ENCODE measurements at regions not wholly inside any gene's neighbourhood (a gene's known extent, or its start where the extent isn't known, plus 50 kb on each side); places are given as distances from the start of the nearest gene placed in this dataset.

- no peaks in the 10 kb centered on the region for H4K20me1 ChIP-seq (ENCODE audit: insufficient read depth, low read length)
- Mint-ChIP-seq H3K27ac (no peak overlapping the region), H3K27me3 (ENCODE audit: low read depth in 3 of 3) (peaks cover 12 to 17% (median 17%) of the 10 kb centered on the region in 3 donors), H3K9me3 (peaks cover 0 to 2% (median 0%) of the 10 kb centered on the region in 7 donors), H3K36me3 (no peaks in the 10 kb centered on the region), H3K4me1 (peaks cover 7% of the 10 kb centered on the region), H3K4me3 (no peak overlapping the region)
- no peaks in the 10 kb centered on the region for H3K4me1 ChIP-seq (ENCODE audit: control insufficient read depth in 1 of 2, insufficient read depth in 2 of 2, low read length in 2 of 2)
- no peaks in the 10 kb centered on the region for H3K36me3 ChIP-seq (replicated peaks in 1 of 2; ENCODE audit: control insufficient read depth in 1 of 2, insufficient read depth in 2 of 2, low read length in 2 of 2)
- H3K79me2 ChIP-seq (ENCODE audit: insufficient read depth, low read length), result no peaks in the 10 kb centered on the region
- no peak overlapping the region for H3K4me2 ChIP-seq (replicated peaks; ENCODE audit: extremely low read depth, low read length, poor library complexity, severe bottlenecking)
- no peak overlapping the region for H3K27ac ChIP-seq (ENCODE audit: low read depth in 1 of 2, low read length in 2 of 2)
- no peak for TF ChIP-seq CTCF (IDR thresholded peaks at IDR 0.05)
- intact Hi-C loops (cut with micrococcal nuclease), result no loop called here
- no peak overlapping the region for H3K9ac ChIP-seq (ENCODE audit: insufficient read depth, low read length, poor library complexity, severe bottlenecking)
- H3K27me3 ChIP-seq (ENCODE audit: control insufficient read depth in 2 of 2, insufficient read depth in 2 of 2, low read length in 2 of 2), result no peaks in the 10 kb centered on the region
- no peaks in the 10 kb centered on the region for H3K9me3 ChIP-seq (replicated peaks in 1 of 2; ENCODE audit: control insufficient read depth in 1 of 2, insufficient read depth in 1 of 2, low read length in 2 of 2)
- peak in 1 of 3 donors; percentile 16 for DNase-seq
- H3K4me3 ChIP-seq (replicated peaks in 1 of 3; ENCODE audit: low read depth in 2 of 3, low read length in 3 of 3), result no peak overlapping the region
- H2AFZ ChIP-seq (ENCODE audit: insufficient read depth, low read depth, low read length, poor library complexity, severe bottlenecking), result no peak overlapping the region
Observed at GRCh38 chr1:157288996-157289395, 150.8 kb upstream of the ETV3 start.

- Histone ChIP-seq H3K4me3 (replicated peaks in 1 of 3; ENCODE audit: low read depth in 2 of 3, low read length in 3 of 3) (no peak overlapping the region), H3K4me1 (ENCODE audit: control insufficient read depth in 1 of 2, insufficient read depth in 2 of 2, low read length in 2 of 2) (no peaks in the 10 kb centered on the region), H3K79me2 (ENCODE audit: insufficient read depth, low read length) (no peaks in the 10 kb centered on the region), H3K27ac (ENCODE audit: low read depth in 1 of 2, low read length in 2 of 2) (no peak overlapping the region), H4K20me1 (ENCODE audit: insufficient read depth, low read length) (no peaks in the 10 kb centered on the region), H3K27me3 (ENCODE audit: control insufficient read depth in 2 of 2, insufficient read depth in 2 of 2, low read length in 2 of 2) (peaks cover 2 to 3% of the 10 kb centered on the region in 2 donors), H2AFZ (ENCODE audit: insufficient read depth, low read depth, low read length, poor library complexity, severe bottlenecking) (no peak overlapping the region), H3K9ac (ENCODE audit: insufficient read depth, low read length, poor library complexity, severe bottlenecking) (no peak overlapping the region), H3K36me3 (replicated peaks in 1 of 2; ENCODE audit: control insufficient read depth in 1 of 2, insufficient read depth in 2 of 2, low read length in 2 of 2) (no peaks in the 10 kb centered on the region), H3K9me3 (replicated peaks in 1 of 2; ENCODE audit: control insufficient read depth in 1 of 2, insufficient read depth in 1 of 2, low read length in 2 of 2) (no peaks in the 10 kb centered on the region), H3K4me2 (replicated peaks; ENCODE audit: extremely low read depth, low read length, poor library complexity, severe bottlenecking) (no peak overlapping the region)
- H3K27me3 Mint-ChIP-seq (ENCODE audit: low read depth in 3 of 3), result peaks cover 12 to 17% (median 16%) of the 10 kb centered on the region in 3 donors
- no peak for DNase-seq
- 90% methylated on average over 4 of the region's 4 CpGs for WGBS (ENCODE audit: insufficient coverage)
- TF ChIP-seq CTCF (IDR thresholded peaks at IDR 0.05), result no peak
- H3K4me1 Mint-ChIP-seq, result peaks cover 7% of the 10 kb centered on the region
- H3K4me3 Mint-ChIP-seq, result no peak overlapping the region
- H3K36me3 Mint-ChIP-seq, result no peaks in the 10 kb centered on the region
- peaks cover 0 to 2% (median 0%) of the 10 kb centered on the region in 7 donors for H3K9me3 Mint-ChIP-seq
- intact Hi-C loops (cut with micrococcal nuclease), result no loop called here
- H3K27ac Mint-ChIP-seq, result no peak overlapping the region
Observed at GRCh38 chr1:157288492-157288891, 150.3 kb upstream of the ETV3 start.

All from CD14-positive monocyte (primary cell).